HUES48 (cell line): ENCODE measurements at regions not wholly inside any gene's neighbourhood (a gene's known extent, or its start where the extent isn't known, plus 50 kb on each side); places are given as distances from the start of the nearest gene placed in this dataset.

Experiments
- H3K27ac ChIP-seq: one replicate; pipeline ENCODE4 v1.7.0; 2013; ENCODE audit warnings: low read depth, low read length, inconsistent platforms
- H3K27me3 ChIP-seq: 2 replicates; pipeline ENCODE4 v1.6.1; 2013; ENCODE audit warnings: mild to moderate bottlenecking, low read length; ENCODE audit not compliant: control insufficient read depth, insufficient read depth
- H3K36me3 ChIP-seq: 2 replicates; pipeline ENCODE4 v1.6.1; 2013; ENCODE audit warnings: low read length; ENCODE audit not compliant: control insufficient read depth, insufficient read depth
- H3K4me1 ChIP-seq: 2 replicates; pipeline ENCODE4 v1.6.1; 2013; ENCODE audit warnings: mild to moderate bottlenecking, low read length; ENCODE audit not compliant: control insufficient read depth, insufficient read depth
- H3K4me3 ChIP-seq: 2 replicates; pipeline ENCODE4 v1.5.1; 2013; ENCODE audit warnings: mild to moderate bottlenecking, low read depth, low read length
- H3K9ac ChIP-seq: 2 replicates; pipeline ENCODE4 v1.6.1; 2013; ENCODE audit warnings: mild to moderate bottlenecking, low read depth, low read length, moderate library complexity
- H3K9me3 ChIP-seq: 2 replicates; pipeline ENCODE4 v1.6.1; 2013; ENCODE audit warnings: low read length; ENCODE audit not compliant: control insufficient read depth, insufficient read depth

DNA sequence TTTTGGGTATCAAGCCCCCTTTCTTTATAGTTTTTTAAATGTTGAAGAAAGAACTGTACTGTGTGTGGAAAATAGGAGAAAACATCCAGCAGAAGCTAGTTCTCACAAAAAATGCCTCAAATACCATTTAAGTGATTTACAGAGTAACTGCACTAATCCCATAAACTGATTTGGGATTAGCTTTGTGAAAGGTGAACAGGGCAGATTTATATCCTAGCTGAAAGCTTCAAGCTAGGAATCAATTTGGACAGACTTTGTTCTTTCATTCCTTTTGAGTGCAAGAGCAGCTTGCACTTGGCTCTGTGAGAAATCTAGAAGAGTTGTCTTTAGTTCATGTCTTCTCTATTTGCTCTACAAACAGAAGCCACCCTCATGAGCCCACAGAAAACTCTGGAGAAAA, 183.9 kb upstream of the VRK2 start:
- H3K4me3 ChIP-seq, result no peak overlapping the region
- H3K9ac ChIP-seq, result no peak overlapping the region
- H3K4me1 ChIP-seq, result no peaks in the 10 kb centered on the region
- no peaks in the 10 kb centered on the region for H3K9me3 ChIP-seq
- no peaks in the 10 kb centered on the region for H3K27me3 ChIP-seq
- no peak overlapping the region for H3K27ac ChIP-seq
- H3K36me3 ChIP-seq, result no peaks in the 10 kb centered on the region

DNA sequence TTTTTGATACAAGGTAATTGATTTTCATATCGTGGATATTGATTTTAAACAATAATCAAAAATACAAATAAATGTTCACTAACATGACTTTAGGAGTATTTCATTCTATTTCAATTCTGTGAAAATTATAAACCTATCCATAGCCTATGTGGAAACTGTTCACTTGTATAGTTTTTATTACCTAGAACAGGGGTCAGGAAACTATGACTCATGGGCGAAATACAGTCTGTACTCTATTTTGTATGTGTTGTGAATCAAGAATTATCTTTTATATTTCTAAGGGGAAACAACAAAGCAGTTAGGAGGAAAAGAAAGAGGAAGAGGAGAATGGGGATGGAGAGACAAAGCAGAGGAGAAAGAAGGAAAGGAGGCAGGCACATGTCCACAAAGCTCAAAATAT, 181.7 kb upstream of the VRK2 start:
- Histone ChIP-seq H3K4me1 (no peaks in the 10 kb centered on the region), H3K27me3 (no peaks in the 10 kb centered on the region)

DNA sequence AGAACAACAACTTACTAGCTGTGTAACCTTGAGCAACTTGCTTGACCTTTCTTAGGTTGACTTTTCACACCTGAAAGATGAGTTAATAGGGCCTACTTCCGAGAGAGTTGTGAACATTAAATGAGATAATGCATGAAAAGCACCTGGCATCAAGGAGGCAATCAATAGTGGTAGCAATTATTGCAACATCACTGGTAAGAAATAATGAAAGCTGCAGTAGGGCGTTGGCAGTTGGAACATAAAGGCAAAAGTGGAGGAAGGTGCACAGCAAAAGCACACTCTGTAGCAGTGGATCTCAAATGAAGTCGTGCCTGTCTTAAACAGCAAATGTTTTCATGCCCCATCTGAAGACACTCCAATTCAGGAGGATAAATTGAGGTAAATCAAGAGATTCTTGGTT, 178.9 kb upstream of the VRK2 start:
- H3K4me3 ChIP-seq, result no peak overlapping the region
- no peaks in the 10 kb centered on the region for H3K36me3 ChIP-seq
- no peaks in the 10 kb centered on the region for H3K4me1 ChIP-seq
- no peak overlapping the region for H3K27ac ChIP-seq
- H3K9me3 ChIP-seq, result no peaks in the 10 kb centered on the region
- H3K27me3 ChIP-seq, result no peaks in the 10 kb centered on the region
- no peak overlapping the region for H3K9ac ChIP-seq

More for the DNA sequence above, 181.7 kb upstream of the VRK2 start:
- no peak overlapping the region for H3K4me3 ChIP-seq
- H3K36me3 ChIP-seq, result no peaks in the 10 kb centered on the region
- no peak overlapping the region for H3K9ac ChIP-seq
- H3K27ac ChIP-seq, result no peak overlapping the region
- H3K9me3 ChIP-seq, result no peaks in the 10 kb centered on the region

DNA sequence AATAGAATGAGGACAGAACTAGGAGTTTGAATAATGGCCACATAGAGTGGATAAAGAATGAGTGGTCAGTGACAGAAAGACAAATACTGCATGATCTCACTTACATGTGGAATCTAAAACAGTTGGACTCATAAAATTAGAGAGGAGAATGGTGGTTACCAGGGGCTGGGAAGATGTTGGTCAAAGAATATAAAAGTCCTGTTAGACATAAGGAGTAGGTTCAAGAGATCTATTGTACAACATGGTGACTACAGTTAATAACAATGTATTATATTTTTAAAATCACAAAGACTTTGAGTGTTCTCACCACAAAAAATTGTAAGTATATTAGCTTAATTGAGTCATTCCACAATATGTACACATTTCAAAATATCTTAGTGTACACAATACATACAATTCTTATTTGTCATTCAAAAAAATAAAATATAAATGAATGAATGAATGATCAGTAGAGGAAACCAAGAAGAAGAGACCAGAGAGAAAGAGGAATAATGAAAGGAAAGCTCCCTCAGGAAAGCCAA, 177.9 kb upstream of the VRK2 start:
- no peaks in the 10 kb centered on the region for H3K9me3 ChIP-seq
- H3K4me1 ChIP-seq, result no peaks in the 10 kb centered on the region
- no peak overlapping the region for H3K27ac ChIP-seq
- H3K27me3 ChIP-seq, result no peaks in the 10 kb centered on the region
- no peak overlapping the region for H3K9ac ChIP-seq
- H3K4me3 ChIP-seq, result no peak overlapping the region
- H3K36me3 ChIP-seq, result no peaks in the 10 kb centered on the region

DNA sequence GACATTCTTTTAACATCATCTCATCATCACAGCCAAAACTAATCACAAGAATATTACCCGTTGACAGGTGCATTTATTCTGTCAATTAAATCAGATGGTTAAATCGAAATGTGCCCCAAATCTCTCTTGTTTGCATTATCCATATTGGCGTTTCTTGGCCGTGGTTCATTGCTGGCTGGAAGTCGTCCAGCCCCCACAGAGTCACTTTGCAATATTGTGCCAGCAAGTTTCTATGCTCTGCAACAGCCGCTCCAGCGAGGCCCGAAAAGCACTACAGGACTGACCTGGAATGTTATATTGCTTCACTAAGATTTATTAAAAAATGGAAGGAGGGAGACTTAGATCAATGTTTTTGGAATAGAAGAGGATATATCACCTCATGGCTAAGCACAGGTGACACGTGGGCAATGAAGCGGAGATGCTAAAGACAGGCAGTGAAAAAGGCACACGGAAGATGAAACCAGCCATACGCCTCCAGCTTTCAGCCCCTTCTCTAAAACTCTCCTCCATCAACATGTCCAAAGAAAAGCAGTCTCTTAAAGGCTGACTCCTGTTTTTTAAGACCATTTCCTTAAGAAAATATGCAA, 176.8 kb upstream of the VRK2 start:
- H3K27ac ChIP-seq, result no peak overlapping the region
- no peaks in the 10 kb centered on the region for H3K4me1 ChIP-seq
- no peak overlapping the region for H3K4me3 ChIP-seq
- no peaks in the 10 kb centered on the region for H3K36me3 ChIP-seq
- no peak overlapping the region for H3K9ac ChIP-seq
- H3K27me3 ChIP-seq, result no peaks in the 10 kb centered on the region
- no peaks in the 10 kb centered on the region for H3K9me3 ChIP-seq

DNA sequence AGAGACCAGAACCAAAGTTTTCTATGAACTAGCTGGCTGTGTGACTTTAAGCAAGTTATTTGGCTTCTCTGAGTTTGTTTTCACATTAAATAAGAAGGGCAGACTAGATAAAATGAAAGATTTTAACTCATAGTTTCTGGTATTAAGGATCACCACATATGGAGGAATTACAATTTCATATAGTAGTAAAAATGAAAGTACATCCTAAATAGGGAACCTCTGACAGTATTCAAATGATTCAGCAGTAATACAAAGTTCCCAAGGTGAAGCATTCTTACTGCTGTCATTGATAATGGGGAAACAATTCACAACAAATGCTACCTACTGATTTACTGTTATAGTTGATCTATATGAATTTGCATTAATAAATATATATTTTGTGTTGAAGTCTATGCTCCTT, 170.3 kb upstream of the VRK2 start:
- Histone ChIP-seq H3K27ac (no peak overlapping the region), H3K36me3 (no peaks in the 10 kb centered on the region), H3K4me1 (peaks cover 8% of the 10 kb centered on the region), H3K27me3 (no peaks in the 10 kb centered on the region), H3K4me3 (no peak overlapping the region), H3K9ac (no peak overlapping the region), H3K9me3 (no peaks in the 10 kb centered on the region)

DNA sequence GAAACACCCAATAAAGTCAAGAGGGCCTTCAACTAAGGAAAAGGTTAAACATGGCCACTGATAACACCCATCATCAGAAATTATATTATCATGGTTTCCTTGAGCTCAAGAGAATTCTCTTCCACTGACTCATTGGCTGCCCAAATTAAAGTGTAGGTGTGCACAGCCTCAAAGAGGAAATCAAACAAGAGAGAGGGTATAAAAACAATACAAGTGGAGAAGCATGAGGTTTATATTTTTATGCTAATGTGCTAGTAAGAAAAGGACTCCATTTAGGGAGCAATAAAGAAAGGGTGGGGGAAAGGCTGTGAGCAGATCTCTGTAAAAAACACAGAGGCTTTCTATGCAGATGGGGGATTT, 168.8 kb upstream of the VRK2 start:
- Histone ChIP-seq H3K27ac (no peak overlapping the region), H3K36me3 (no peaks in the 10 kb centered on the region)

DNA sequence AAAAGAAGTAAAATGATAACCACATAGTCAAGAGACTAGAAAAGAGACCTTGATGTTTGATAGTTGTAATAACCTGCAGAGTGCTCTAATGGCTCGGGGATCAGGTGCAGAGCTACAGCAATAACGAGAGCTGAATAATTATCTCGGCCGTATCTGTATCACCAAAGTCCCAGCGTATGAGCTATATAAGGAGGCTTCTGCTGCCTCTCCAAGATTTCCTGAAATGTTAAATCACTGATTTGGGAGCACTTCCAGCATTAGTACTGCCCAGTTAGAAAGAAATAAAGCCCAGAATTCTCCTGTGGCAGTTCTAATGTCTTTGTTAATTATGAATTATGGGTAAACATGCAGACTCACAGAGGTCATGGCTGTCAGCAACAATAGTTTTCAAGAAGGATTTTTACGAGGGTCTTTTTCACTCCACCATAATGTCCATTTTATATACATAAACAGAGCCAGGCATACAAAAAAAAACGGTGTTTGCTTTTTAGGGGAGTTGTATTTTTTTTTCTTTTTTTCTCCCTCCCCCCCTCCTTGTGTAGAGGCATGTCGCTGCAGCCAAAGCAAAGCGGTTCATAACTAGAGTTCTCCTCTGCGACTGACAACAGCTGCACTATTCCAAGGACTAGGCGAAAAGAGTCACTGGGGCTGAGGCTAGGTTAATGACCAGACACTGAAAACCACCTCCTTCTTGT, 168.3 kb upstream of the VRK2 start:
- Histone ChIP-seq H3K9me3 (no peaks in the 10 kb centered on the region), H3K9ac (no peak overlapping the region), H3K4me1 (peaks cover 8% of the 10 kb centered on the region), H3K27me3 (no peaks in the 10 kb centered on the region), H3K36me3 (no peaks in the 10 kb centered on the region), H3K27ac (no peak overlapping the region), H3K4me3 (no peak overlapping the region)

More for the DNA sequence above, 168.8 kb upstream of the VRK2 start:
- Histone ChIP-seq H3K9me3 (no peaks in the 10 kb centered on the region), H3K4me1 (peaks cover 8% of the 10 kb centered on the region), H3K27me3 (no peaks in the 10 kb centered on the region), H3K9ac (no peak overlapping the region), H3K4me3 (no peak overlapping the region)

DNA sequence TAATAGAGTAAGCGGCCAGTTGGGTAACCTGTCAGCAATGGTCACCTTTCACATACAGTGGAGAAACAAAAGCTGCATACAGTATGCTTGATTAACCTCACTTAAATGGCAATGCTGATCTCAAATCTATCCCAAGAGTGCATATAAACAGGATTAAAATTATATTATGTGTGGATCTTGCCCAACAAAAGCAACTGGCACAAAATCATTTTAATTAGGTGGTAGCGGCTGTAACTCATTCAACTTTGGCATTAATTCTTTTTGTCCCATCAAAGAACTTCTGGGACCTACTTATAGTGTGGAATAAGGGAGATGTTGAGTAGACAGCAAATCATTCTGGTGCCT, 167.8 kb upstream of the VRK2 start:
- H3K9me3 ChIP-seq, result no peaks in the 10 kb centered on the region
- H3K4me3 ChIP-seq, result no peak overlapping the region
- no peak overlapping the region for H3K27ac ChIP-seq
- H3K9ac ChIP-seq, result no peak overlapping the region
- H3K4me1 ChIP-seq, result peaks cover 8% of the 10 kb centered on the region
- no peaks in the 10 kb centered on the region for H3K36me3 ChIP-seq
- no peaks in the 10 kb centered on the region for H3K27me3 ChIP-seq

DNA sequence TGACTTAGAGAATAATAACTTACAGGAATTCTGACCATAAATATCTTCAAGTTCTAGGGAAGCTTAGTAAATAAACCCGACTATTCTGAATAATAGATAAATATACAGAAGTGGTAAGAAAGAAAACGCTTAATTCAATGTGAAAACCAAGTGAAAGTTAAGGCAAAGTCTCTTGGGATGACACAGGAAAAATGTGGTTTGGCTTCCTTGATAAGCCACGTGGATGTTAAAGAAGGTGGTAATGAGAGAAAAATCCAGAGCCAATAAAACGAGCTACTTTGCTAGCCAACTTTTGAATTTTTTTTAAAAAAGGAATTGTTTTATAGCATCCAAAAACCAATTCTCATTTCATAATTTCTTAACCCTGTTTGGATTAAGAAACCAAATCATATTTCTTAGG, 166.2 kb upstream of the VRK2 start:
- Histone ChIP-seq H3K27me3 (no peaks in the 10 kb centered on the region), H3K4me3 (no peak overlapping the region), H3K9ac (no peak overlapping the region), H3K36me3 (no peaks in the 10 kb centered on the region), H3K9me3 (no peaks in the 10 kb centered on the region), H3K27ac (no peak overlapping the region), H3K4me1 (peaks cover 8% of the 10 kb centered on the region)

DNA sequence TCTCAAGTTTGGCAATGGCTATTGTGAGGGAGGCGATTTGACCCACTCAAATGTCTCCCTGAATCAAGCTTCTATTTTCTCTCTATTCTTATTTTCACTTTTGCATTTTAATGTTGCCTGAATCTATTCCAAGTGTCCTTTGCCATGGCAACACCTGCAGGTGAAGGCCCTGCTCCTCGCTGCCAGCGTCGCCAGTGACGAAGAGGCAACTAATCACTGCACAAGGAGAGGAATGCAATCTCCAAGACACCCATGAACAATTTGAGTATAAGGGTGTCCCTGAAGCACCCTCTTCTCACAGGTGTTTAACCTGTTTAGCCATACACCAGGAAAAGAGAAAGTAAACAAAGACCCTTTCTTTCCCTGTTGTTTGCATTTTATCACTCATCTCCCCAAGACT, 165.6 kb upstream of the VRK2 start:
- H3K27me3 ChIP-seq, result no peaks in the 10 kb centered on the region
- no peaks in the 10 kb centered on the region for H3K9me3 ChIP-seq
- no peak overlapping the region for H3K4me3 ChIP-seq
- no peaks in the 10 kb centered on the region for H3K36me3 ChIP-seq
- H3K9ac ChIP-seq, result no peak overlapping the region
- H3K4me1 ChIP-seq, result peaks cover 8% of the 10 kb centered on the region
- H3K27ac ChIP-seq, result no peak overlapping the region
